ENCODE measurements at regions not wholly inside any gene's neighbourhood (a gene's known extent, or its start where the extent isn't known, plus 50 kb on each side); places are given as distances from the start of the nearest gene placed in this dataset.

- Histone ChIP-seq H3K27me3 (ENCODE audit: insufficient read depth, insufficient read length) (no peaks in the 10 kb centered on the region), H3K9ac (ENCODE audit: insufficient read length, low read depth) (no peak overlapping the region), H3K9me3 (ENCODE audit: insufficient read depth, low read length) (no peaks in the 10 kb centered on the region), H3K4me3 (ENCODE audit: insufficient read length, low read depth) (no peak overlapping the region), H3K36me3 (ENCODE audit: insufficient read depth, insufficient read length, low read length) (no peaks in the 10 kb centered on the region), H3K4me1 (ENCODE audit: insufficient read depth, insufficient read length) (no peaks in the 10 kb centered on the region)
- TF ChIP-seq ZNF274 (IDR thresholded peaks at IDR 0.05; ENCODE audit: low read depth, low read length) (no peak), SUZ12 (IDR thresholded peaks at IDR 0.05; ENCODE audit: extremely low read depth, insufficient read depth, insufficient read length) (no peak), YY1 (IDR thresholded peaks at IDR 0.05; ENCODE audit: insufficient read depth, insufficient read length) (no peak)
- no peak for DNase-seq (ENCODE audit: low read depth, low spot score)
Measured at GRCh38 chr6:97572943-97573342, 289.9 kb upstream of the MMS22L start.

GRCh38 chr6:97586344-97586743, 303.3 kb upstream of the MMS22L start:
- peak; percentile 11 for DNase-seq (ENCODE audit: low read depth, low spot score)
- Histone ChIP-seq H3K9me3 (ENCODE audit: insufficient read depth, low read length) (0 out of 2 replicates have a peak, but pooled peaks cover 4% of the 10 kb centered on the region), H3K27me3 (ENCODE audit: insufficient read depth, insufficient read length) (no peaks in the 10 kb centered on the region), H3K4me3 (ENCODE audit: insufficient read length, low read depth) (no peak overlapping the region), H3K4me1 (ENCODE audit: insufficient read depth, insufficient read length) (no peaks in the 10 kb centered on the region), H3K36me3 (ENCODE audit: insufficient read depth, insufficient read length, low read length) (no peaks in the 10 kb centered on the region), H3K9ac (ENCODE audit: insufficient read length, low read depth) (no peak overlapping the region)
- TF ChIP-seq SUZ12 (IDR thresholded peaks at IDR 0.05; ENCODE audit: extremely low read depth, insufficient read depth, insufficient read length): no peak
- no peak for TF ChIP-seq YY1 (IDR thresholded peaks at IDR 0.05; ENCODE audit: insufficient read depth, insufficient read length)
- no peak for TF ChIP-seq ZNF274 (IDR thresholded peaks at IDR 0.05; ENCODE audit: low read depth, low read length)

DNA sequence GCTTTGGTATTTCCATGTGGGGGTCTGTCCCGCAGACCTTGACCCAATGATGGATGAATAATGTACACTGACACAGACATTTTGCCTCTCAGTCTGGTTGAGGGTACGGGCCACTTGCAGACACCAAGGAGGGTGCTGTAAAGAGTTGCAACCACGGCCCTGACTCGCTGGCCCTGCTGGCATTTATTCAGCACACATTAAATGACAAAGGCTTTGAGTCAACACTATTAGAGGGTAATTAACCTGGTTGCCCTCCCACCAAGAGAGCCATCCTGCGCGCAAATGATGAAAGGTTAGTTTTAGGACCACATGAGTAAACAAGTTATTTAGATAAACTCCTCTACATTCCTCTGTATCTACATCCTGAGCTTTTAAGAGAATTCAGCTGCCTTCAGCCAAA, 308.9 kb upstream of the MMS22L start:
- TF ChIP-seq SUZ12 (IDR thresholded peaks at IDR 0.05; ENCODE audit: extremely low read depth, insufficient read depth, insufficient read length) (no peak), YY1 (IDR thresholded peaks at IDR 0.05; ENCODE audit: insufficient read depth, insufficient read length) (no peak), ZNF274 (IDR thresholded peaks at IDR 0.05; ENCODE audit: low read depth, low read length) (no peak)
- Histone ChIP-seq H3K4me1 (ENCODE audit: insufficient read depth, insufficient read length) (no peaks in the 10 kb centered on the region), H3K36me3 (ENCODE audit: insufficient read depth, insufficient read length, low read length) (no peaks in the 10 kb centered on the region), H3K9ac (ENCODE audit: insufficient read length, low read depth) (no peak overlapping the region), H3K27me3 (ENCODE audit: insufficient read depth, insufficient read length) (no peaks in the 10 kb centered on the region), H3K9me3 (ENCODE audit: insufficient read depth, low read length) (0 out of 2 replicates have a peak, but pooled peaks cover 8% of the 10 kb centered on the region), H3K4me3 (ENCODE audit: insufficient read length, low read depth) (no peak overlapping the region)
- peak; percentile 42 for DNase-seq (ENCODE audit: low read depth, low spot score)

- no peak overlapping the region for H3K4me3 ChIP-seq (ENCODE audit: insufficient read length, low read depth)
- no peak for TF ChIP-seq ZNF274 (IDR thresholded peaks at IDR 0.05; ENCODE audit: low read depth, low read length)
- TF ChIP-seq YY1 (IDR thresholded peaks at IDR 0.05; ENCODE audit: insufficient read depth, insufficient read length): no peak
- TF ChIP-seq SUZ12 (IDR thresholded peaks at IDR 0.05; ENCODE audit: extremely low read depth, insufficient read depth, insufficient read length): no peak
- no peaks in the 10 kb centered on the region for H3K36me3 ChIP-seq (ENCODE audit: insufficient read depth, insufficient read length, low read length)
- H3K9me3 ChIP-seq (ENCODE audit: insufficient read depth, low read length): 0 out of 2 replicates have a peak, but pooled peaks cover 8% of the 10 kb centered on the region
- H3K9ac ChIP-seq (ENCODE audit: insufficient read length, low read depth): no peak overlapping the region
- no peaks in the 10 kb centered on the region for H3K4me1 ChIP-seq (ENCODE audit: insufficient read depth, insufficient read length)
- no peak for DNase-seq (ENCODE audit: low read depth, low spot score)
- H3K27me3 ChIP-seq (ENCODE audit: insufficient read depth, insufficient read length): no peaks in the 10 kb centered on the region
Measured at GRCh38 chr6:97594844-97595243, 311.8 kb upstream of the MMS22L start.

DNA sequence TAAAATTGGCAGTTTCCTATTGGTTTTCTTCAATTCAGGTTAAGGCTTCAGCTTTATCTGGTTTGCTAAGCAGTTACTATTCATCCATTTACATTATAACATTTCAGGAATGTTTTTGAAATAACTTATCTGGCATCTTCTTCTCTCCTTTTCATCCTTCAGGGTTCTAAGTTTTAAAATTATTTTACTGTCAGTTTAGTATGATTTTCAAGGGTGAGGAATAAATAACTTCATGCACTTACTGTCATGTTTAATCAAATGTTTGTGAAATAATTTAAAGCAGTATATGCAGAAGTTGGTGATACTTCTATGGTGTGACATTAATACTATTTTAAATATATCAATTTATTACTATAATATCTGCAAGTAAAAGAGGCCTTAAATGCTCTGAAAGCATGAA, 338.1 kb upstream of the MMS22L start:
- Histone ChIP-seq H3K27me3 (ENCODE audit: insufficient read depth, insufficient read length) (no peaks in the 10 kb centered on the region), H3K9me3 (ENCODE audit: insufficient read depth, low read length) (no peaks in the 10 kb centered on the region), H3K9ac (ENCODE audit: insufficient read length, low read depth) (no peak overlapping the region), H3K4me1 (ENCODE audit: insufficient read depth, insufficient read length) (no peaks in the 10 kb centered on the region), H3K36me3 (ENCODE audit: insufficient read depth, insufficient read length, low read length) (no peaks in the 10 kb centered on the region), H3K4me3 (ENCODE audit: insufficient read length, low read depth) (no peak overlapping the region)
- no peak for DNase-seq (ENCODE audit: low read depth, low spot score)
- TF ChIP-seq SUZ12 (IDR thresholded peaks at IDR 0.05; ENCODE audit: extremely low read depth, insufficient read depth, insufficient read length) (no peak), ZNF274 (IDR thresholded peaks at IDR 0.05; ENCODE audit: low read depth, low read length) (no peak), YY1 (IDR thresholded peaks at IDR 0.05; ENCODE audit: insufficient read depth, insufficient read length) (no peak)

- Histone ChIP-seq H3K4me1 (ENCODE audit: insufficient read depth, insufficient read length) (no peaks in the 10 kb centered on the region), H3K9ac (ENCODE audit: insufficient read length, low read depth) (no peak overlapping the region), H3K4me3 (ENCODE audit: insufficient read length, low read depth) (no peak overlapping the region), H3K36me3 (ENCODE audit: insufficient read depth, insufficient read length, low read length) (no peaks in the 10 kb centered on the region), H3K27me3 (ENCODE audit: insufficient read depth, insufficient read length) (no peaks in the 10 kb centered on the region), H3K9me3 (ENCODE audit: insufficient read depth, low read length) (no peaks in the 10 kb centered on the region)
- no peak for DNase-seq (ENCODE audit: low read depth, low spot score)
- no peak for TF ChIP-seq ZNF274 (IDR thresholded peaks at IDR 0.05; ENCODE audit: low read depth, low read length)
- TF ChIP-seq SUZ12 (IDR thresholded peaks at IDR 0.05; ENCODE audit: extremely low read depth, insufficient read depth, insufficient read length): no peak
- no peak for TF ChIP-seq YY1 (IDR thresholded peaks at IDR 0.05; ENCODE audit: insufficient read depth, insufficient read length)
Measured at GRCh38 chr6:97626671-97627441, 343.8 kb upstream of the MMS22L start.

DNA sequence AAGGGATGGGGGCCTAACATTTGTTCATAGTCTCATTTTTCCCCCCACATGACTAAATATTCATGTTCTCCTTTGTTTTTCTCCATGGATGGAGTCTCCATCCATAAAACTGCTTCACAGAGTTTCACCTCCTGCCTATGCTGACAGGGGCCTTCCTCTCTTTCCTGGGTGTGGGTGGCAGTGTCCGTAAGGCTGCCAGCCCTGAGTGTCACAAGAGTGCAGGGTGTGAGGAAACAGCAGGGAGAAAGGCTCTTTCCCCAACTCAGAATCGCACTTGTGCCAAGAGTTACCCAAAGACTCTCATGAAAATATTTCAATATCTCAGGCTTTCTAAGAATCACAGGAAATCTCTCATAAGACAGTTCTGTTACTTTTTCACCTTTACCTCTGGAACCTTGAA, 346.2 kb upstream of the MMS22L start:
- Histone ChIP-seq H3K9me3 (ENCODE audit: insufficient read depth, low read length) (no peaks in the 10 kb centered on the region), H3K4me3 (ENCODE audit: insufficient read length, low read depth) (no peak overlapping the region), H3K9ac (ENCODE audit: insufficient read length, low read depth) (no peak overlapping the region), H3K27me3 (ENCODE audit: insufficient read depth, insufficient read length) (no peaks in the 10 kb centered on the region), H3K4me1 (ENCODE audit: insufficient read depth, insufficient read length) (no peaks in the 10 kb centered on the region), H3K36me3 (ENCODE audit: insufficient read depth, insufficient read length, low read length) (no peaks in the 10 kb centered on the region)
- no peak for DNase-seq (ENCODE audit: low read depth, low spot score)
- TF ChIP-seq YY1 (IDR thresholded peaks at IDR 0.05; ENCODE audit: insufficient read depth, insufficient read length) (no peak), SUZ12 (IDR thresholded peaks at IDR 0.05; ENCODE audit: extremely low read depth, insufficient read depth, insufficient read length) (no peak), ZNF274 (IDR thresholded peaks at IDR 0.05; ENCODE audit: low read depth, low read length) (no peak)
